ENCODE measurements at regions not wholly inside any gene's neighbourhood (a gene's known extent, or its start where the extent isn't known, plus 50 kb on each side); places are given as distances from the start of the nearest gene placed in this dataset.
A peak's percentile ranks its signal among the peaks of the same experiment; 100 is the strongest.

- TF ChIP-seq, protein P1, sequence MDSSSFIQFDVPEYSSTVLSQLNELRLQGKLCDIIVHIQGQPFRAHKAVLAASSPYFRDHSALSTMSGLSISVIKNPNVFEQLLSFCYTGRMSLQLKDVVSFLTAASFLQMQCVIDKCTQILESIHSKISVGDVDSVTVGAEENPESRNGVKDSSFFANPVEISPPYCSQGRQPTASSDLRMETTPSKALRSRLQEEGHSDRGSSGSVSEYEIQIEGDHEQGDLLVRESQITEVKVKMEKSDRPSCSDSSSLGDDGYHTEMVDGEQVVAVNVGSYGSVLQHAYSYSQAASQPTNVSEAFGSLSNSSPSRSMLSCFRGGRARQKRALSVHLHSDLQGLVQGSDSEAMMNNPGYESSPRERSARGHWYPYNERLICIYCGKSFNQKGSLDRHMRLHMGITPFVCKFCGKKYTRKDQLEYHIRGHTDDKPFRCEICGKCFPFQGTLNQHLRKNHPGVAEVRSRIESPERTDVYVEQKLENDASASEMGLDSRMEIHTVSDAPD (CRISPR knock-in tag; IDR thresholded peaks at IDR 0.05) = no peak
- TF ChIP-seq KLF6 (CRISPR knock-in tag; IDR thresholded peaks at IDR 0.05; ENCODE audit: borderline replicate concordance) (no peak), CXXC5 (CRISPR knock-in tag; IDR thresholded peaks at IDR 0.05) (no peak; the same call in 1 of the 2 replicates), SMAD3 (CRISPR knock-in tag; conservative IDR thresholded peaks at IDR 0.05) (no peak), ZNF384 (IDR thresholded peaks at IDR 0.05; ENCODE audit: low read depth, low read length) (no peak), MAFF (IDR thresholded peaks at IDR 0.05; ENCODE audit: low read length) (peak; percentile 35; the same call in 1 of the 2 replicates), U2AF1 (optimal IDR thresholded peaks at IDR 0.05; ENCODE audit: low read depth, low read length) (no peak), NCOA6 (IDR thresholded peaks at IDR 0.05) (no peak), DDX20 (tag; IDR thresholded peaks at IDR 0.05; ENCODE audit: low read depth) (no peak), ASH1L (IDR thresholded peaks at IDR 0.05; ENCODE audit: borderline replicate concordance, low read depth, partially characterized antibody) (no peak), NR2F6 (CRISPR knock-in tag; IDR thresholded peaks at IDR 0.05) (no peak), DEAF1 (CRISPR knock-in tag; IDR thresholded peaks at IDR 0.05) (no peak), ZNF311 (CRISPR knock-in tag; IDR thresholded peaks at IDR 0.05) (no peak), ZNF277 (CRISPR knock-in tag; IDR thresholded peaks at IDR 0.05; ENCODE audit: borderline replicate concordance) (no peak), ZNF347 (CRISPR knock-in tag; IDR thresholded peaks at IDR 0.05; ENCODE audit: low read depth) (no peak), RAD21 (CRISPR knock-in tag; conservative IDR thresholded peaks at IDR 0.05 in 1 of 2, IDR thresholded peaks at IDR 0.05 in 1 of 2) (no peak), CBFB (CRISPR knock-in tag; IDR thresholded peaks at IDR 0.05) (no peak), HDAC1 (IDR thresholded peaks at IDR 0.05) (no peak), CBX8 (IDR thresholded peaks at IDR 0.05; ENCODE audit: borderline replicate concordance, extremely low read depth, low read depth, low read length, poor library complexity, severe bottlenecking) (no peak)
- TF ChIP-seq, protein P2, sequence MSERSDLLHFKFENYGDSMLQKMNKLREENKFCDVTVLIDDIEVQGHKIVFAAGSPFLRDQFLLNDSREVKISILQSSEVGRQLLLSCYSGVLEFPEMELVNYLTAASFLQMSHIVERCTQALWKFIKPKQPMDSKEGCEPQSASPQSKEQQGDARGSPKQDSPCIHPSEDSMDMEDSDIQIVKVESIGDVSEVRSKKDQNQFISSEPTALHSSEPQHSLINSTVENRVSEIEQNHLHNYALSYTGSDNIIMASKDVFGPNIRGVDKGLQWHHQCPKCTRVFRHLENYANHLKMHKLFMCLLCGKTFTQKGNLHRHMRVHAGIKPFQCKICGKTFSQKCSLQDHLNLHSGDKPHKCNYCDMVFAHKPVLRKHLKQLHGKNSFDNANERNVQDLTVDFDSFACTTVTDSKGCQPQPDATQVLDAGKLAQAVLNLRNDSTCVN (CRISPR knock-in tag; IDR thresholded peaks at IDR 0.05) = 0 out of 2 replicates have a peak, but pooled peaks have one; percentile 19
Observed at GRCh38 chr1:197995408-197996258, 78.5 kb downstream of the LHX9 start (continued).

Measured in K562 (cell line).